HCEC 1CT (cell line): ENCODE measurements at regions not wholly inside any gene's neighbourhood (a gene's known extent, or its start where the extent isn't known, plus 50 kb on each side); places are given as distances from the start of the nearest gene placed in this dataset.
A peak's percentile ranks its signal among the peaks of the same experiment; 100 is the strongest.

Source experiments
- DNase-seq: peaks from one replicate; pipeline ENCODE4 v3.0.0-alpha.2; 2017

GRCh38 chr1:184919892-184920291, 54.4 kb downstream of the NIBAN1 start:
- DNase-seq: no peak

GRCh38 chr1:184915463-184916090, 58.7 kb downstream of the NIBAN1 start:
- no peak for DNase-seq

GRCh38 chr1:184914149-184914548, 60.2 kb downstream of the NIBAN1 start:
- DNase-seq: no peak

GRCh38 chr1:184912392-184912791, 61.9 kb downstream of the NIBAN1 start:
- no peak for DNase-seq

- DNase-seq: no peak
Measured at GRCh38 chr1:184911830-184912229, 62.5 kb downstream of the NIBAN1 start.

GRCh38 chr1:184911103-184911745, 63.1 kb downstream of the NIBAN1 start:
- no peak for DNase-seq

- DNase-seq: peak; percentile 86
Measured at GRCh38 chr1:184910691-184911091, 63.6 kb downstream of the NIBAN1 start.

- DNase-seq: no peak
Measured at GRCh38 chr1:184910005-184910404, 64.3 kb downstream of the NIBAN1 start.

- no peak for DNase-seq
Measured at GRCh38 chr1:184909019-184909418, 65.3 kb downstream of the NIBAN1 start.

GRCh38 chr1:184908506-184908905, 65.8 kb downstream of the NIBAN1 start:
- DNase-seq: no peak

- DNase-seq: no peak
Measured at GRCh38 chr1:184907500-184907899, 66.8 kb downstream of the NIBAN1 start.

GRCh38 chr1:184906761-184907160, 67.5 kb downstream of the NIBAN1 start:
- peak; percentile 59 for DNase-seq

GRCh38 chr1:184905601-184906322, 68.5 kb downstream of the NIBAN1 start:
- DNase-seq: no peak

- DNase-seq: no peak
Measured at GRCh38 chr1:184903111-184903692, 71.1 kb downstream of the NIBAN1 start.

- DNase-seq: no peak
Measured at GRCh38 chr1:184900507-184900906, 73.8 kb downstream of the NIBAN1 start.

GRCh38 chr1:184896000-184896399, 78.3 kb downstream of the NIBAN1 start:
- DNase-seq: no peak

- DNase-seq: no peak
Measured at GRCh38 chr1:184895086-184895485, 79.2 kb downstream of the NIBAN1 start.

- DNase-seq: no peak
Measured at GRCh38 chr1:184893695-184894094, 80.6 kb downstream of the NIBAN1 start.

- DNase-seq: peak; percentile 42
Measured at GRCh38 chr1:184892116-184892515, 82.2 kb downstream of the NIBAN1 start.

GRCh38 chr1:184891440-184891839, 82.9 kb downstream of the NIBAN1 start:
- no peak for DNase-seq

- peak; percentile 6 for DNase-seq
Measured at GRCh38 chr1:184890539-184890973, 83.8 kb downstream of the NIBAN1 start.

- no peak for DNase-seq
Measured at GRCh38 chr1:184889902-184890301, 84.4 kb downstream of the NIBAN1 start.

- DNase-seq: no peak
Measured at GRCh38 chr1:184889166-184889565, 85.1 kb downstream of the NIBAN1 start.

GRCh38 chr1:184888505-184888904, 85.8 kb downstream of the NIBAN1 start:
- peak; percentile 82 for DNase-seq
